IMR-90 (cell line): ENCODE measurements at regions not wholly inside any gene's neighbourhood (a gene's known extent, or its start where the extent isn't known, plus 50 kb on each side); places are given as distances from the start of the nearest gene placed in this dataset.

ENCODE experiments used
- BHLHE40 ChIP-seq: fragments of 150-350 bp; IDR thresholded peaks from 2 replicates; pipeline ENCODE4 v1.6.1; 2016; ENCODE audit warnings: mild to moderate bottlenecking, low read depth, low read length
- CEBPB ChIP-seq: IDR thresholded peaks from 2 replicates; pipeline ENCODE4 v1.6.1; 2012; ENCODE audit warnings: low read depth, low read length, improper control_type of control experiment
- CHD1 ChIP-seq: IDR thresholded peaks from 2 replicates; pipeline ENCODE4 v1.6.1; 2012; ENCODE audit warnings: low read depth, low read length, improper control_type of control experiment
- MAFK ChIP-seq: IDR thresholded peaks from 2 replicates; pipeline ENCODE4 v1.6.1; 2012; ENCODE audit warnings: low read depth, low read length, improper control_type of control experiment
- MAZ ChIP-seq: IDR thresholded peaks from 2 replicates; pipeline ENCODE4 v1.6.1; 2012; ENCODE audit warnings: low read depth, mild to moderate bottlenecking, low read length, improper control_type of control experiment, moderate library complexity, borderline replicate concordance
- MXI1 ChIP-seq: IDR thresholded peaks from 2 replicates; pipeline ENCODE4 v1.6.1; 2012; ENCODE audit warnings: low read depth, mild to moderate bottlenecking, low read length, moderate library complexity, borderline replicate concordance
- POLR2A ChIP-seq: IDR thresholded peaks from 2 replicates; pipeline ENCODE4 v1.6.1; 2012; ENCODE audit warnings: mild to moderate bottlenecking, low read depth, low read length
- RAD21 ChIP-seq: IDR thresholded peaks from 2 replicates; pipeline ENCODE4 v1.6.1; 2012; ENCODE audit warnings: low read length, improper control_type of control experiment
- RCOR1 ChIP-seq: IDR thresholded peaks from 2 replicates; pipeline ENCODE4 v1.6.1; 2012; ENCODE audit warnings: mild to moderate bottlenecking, low read length, improper control_type of control experiment; ENCODE audit not compliant: insufficient replicate concordance
- RFX5 ChIP-seq: IDR thresholded peaks from 2 replicates; pipeline ENCODE4 v1.8.0; 2012; ENCODE audit warnings: low read depth, mild to moderate bottlenecking, low read length, moderate library complexity
- SMC3 ChIP-seq: fragments of 150-350 bp; IDR thresholded peaks from 2 replicates; pipeline ENCODE4 v1.6.1; 2016; ENCODE audit warnings: low read depth, mild to moderate bottlenecking, antibody characterized with exemption, low read length, moderate library complexity
- TF ChIP-seq, protein P1 (sequence below): conservative IDR thresholded peaks from 2 replicates; pipeline ENCODE4 v1.5.1; 2012; ENCODE audit warnings: mild to moderate bottlenecking, low read depth, low read length, improper control_type of control experiment
- TF ChIP-seq, protein P2 (sequence below): fragments of 150-350 bp; IDR thresholded peaks from 2 replicates; pipeline ENCODE4 v1.6.1; 2016; ENCODE audit warnings: low read depth, mild to moderate bottlenecking, low read length, moderate library complexity, borderline replicate concordance
- TF ChIP-seq, protein P3 (sequence below): fragments of 150-350 bp; IDR thresholded peaks from 2 replicates; pipeline ENCODE4 v1.6.1; 2017; ENCODE audit warnings: mild to moderate bottlenecking, antibody characterized with exemption, low read length, low read depth

DNA sequence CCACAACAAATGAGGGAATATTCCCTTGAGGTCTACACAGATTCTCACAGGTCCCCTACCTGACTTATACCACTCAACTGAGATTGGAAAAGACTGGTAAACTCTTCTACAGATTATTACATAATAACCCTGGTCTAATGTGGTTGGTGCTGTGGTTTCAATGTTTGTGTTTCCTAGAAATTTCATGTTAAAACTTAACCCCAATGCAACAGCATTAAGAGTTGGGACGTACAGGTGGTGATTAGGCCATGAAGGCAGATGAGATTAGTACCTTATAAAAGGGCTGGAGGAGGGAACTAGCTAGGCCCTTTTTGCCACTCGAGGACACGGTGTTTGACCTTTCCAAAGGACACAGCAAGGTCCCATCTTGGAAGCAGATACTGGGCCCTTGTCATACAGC, 84.3 kb upstream of the TAPT1 start:
- TF ChIP-seq, protein P1, sequence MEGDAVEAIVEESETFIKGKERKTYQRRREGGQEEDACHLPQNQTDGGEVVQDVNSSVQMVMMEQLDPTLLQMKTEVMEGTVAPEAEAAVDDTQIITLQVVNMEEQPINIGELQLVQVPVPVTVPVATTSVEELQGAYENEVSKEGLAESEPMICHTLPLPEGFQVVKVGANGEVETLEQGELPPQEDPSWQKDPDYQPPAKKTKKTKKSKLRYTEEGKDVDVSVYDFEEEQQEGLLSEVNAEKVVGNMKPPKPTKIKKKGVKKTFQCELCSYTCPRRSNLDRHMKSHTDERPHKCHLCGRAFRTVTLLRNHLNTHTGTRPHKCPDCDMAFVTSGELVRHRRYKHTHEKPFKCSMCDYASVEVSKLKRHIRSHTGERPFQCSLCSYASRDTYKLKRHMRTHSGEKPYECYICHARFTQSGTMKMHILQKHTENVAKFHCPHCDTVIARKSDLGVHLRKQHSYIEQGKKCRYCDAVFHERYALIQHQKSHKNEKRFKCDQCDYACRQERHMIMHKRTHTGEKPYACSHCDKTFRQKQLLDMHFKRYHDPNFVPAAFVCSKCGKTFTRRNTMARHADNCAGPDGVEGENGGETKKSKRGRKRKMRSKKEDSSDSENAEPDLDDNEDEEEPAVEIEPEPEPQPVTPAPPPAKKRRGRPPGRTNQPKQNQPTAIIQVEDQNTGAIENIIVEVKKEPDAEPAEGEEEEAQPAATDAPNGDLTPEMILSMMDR = no peak
- TF ChIP-seq RAD21 (no peak), MXI1 (no peak), SMC3 (no peak), CEBPB (no peak), POLR2A (no peak), BHLHE40 (no peak), MAFK (no peak), RFX5 (no peak), CHD1 (no peak), RCOR1 (no peak), MAZ (no peak)
- TF ChIP-seq, protein P2, sequence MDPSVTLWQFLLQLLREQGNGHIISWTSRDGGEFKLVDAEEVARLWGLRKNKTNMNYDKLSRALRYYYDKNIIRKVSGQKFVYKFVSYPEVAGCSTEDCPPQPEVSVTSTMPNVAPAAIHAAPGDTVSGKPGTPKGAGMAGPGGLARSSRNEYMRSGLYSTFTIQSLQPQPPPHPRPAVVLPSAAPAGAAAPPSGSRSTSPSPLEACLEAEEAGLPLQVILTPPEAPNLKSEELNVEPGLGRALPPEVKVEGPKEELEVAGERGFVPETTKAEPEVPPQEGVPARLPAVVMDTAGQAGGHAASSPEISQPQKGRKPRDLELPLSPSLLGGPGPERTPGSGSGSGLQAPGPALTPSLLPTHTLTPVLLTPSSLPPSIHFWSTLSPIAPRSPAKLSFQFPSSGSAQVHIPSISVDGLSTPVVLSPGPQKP = no peak
- TF ChIP-seq, protein P3, sequence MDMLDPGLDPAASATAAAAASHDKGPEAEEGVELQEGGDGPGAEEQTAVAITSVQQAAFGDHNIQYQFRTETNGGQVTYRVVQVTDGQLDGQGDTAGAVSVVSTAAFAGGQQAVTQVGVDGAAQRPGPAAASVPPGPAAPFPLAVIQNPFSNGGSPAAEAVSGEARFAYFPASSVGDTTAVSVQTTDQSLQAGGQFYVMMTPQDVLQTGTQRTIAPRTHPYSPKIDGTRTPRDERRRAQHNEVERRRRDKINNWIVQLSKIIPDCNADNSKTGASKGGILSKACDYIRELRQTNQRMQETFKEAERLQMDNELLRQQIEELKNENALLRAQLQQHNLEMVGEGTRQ = no peak
